ENCODE measurements at regions not wholly inside any gene's neighbourhood (a gene's known extent, or its start where the extent isn't known, plus 50 kb on each side); places are given as distances from the start of the nearest gene placed in this dataset.

DNA sequence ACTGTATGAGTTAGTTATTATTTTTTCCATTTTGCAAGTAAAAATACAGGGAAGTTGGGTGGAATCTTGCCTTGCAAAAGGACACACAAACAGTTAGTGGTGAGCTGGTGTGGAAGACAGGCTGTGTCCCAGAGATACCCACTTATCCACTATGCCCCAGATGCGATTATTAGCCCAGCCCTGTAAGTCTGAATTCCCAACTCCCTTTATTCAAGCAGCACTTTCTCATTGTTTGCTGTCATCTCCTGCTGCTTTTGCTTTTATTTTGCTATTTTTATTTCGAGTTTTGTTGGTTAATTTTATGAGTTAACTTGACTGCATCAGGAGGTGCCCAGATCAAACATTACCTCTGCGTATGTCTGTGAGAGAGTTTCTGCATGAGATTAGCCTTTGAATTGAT is 239.4 kb downstream of the DOK5 start:
- TF ChIP-seq, protein P1, sequence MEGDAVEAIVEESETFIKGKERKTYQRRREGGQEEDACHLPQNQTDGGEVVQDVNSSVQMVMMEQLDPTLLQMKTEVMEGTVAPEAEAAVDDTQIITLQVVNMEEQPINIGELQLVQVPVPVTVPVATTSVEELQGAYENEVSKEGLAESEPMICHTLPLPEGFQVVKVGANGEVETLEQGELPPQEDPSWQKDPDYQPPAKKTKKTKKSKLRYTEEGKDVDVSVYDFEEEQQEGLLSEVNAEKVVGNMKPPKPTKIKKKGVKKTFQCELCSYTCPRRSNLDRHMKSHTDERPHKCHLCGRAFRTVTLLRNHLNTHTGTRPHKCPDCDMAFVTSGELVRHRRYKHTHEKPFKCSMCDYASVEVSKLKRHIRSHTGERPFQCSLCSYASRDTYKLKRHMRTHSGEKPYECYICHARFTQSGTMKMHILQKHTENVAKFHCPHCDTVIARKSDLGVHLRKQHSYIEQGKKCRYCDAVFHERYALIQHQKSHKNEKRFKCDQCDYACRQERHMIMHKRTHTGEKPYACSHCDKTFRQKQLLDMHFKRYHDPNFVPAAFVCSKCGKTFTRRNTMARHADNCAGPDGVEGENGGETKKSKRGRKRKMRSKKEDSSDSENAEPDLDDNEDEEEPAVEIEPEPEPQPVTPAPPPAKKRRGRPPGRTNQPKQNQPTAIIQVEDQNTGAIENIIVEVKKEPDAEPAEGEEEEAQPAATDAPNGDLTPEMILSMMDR (conservative IDR thresholded peaks at IDR 0.05; ENCODE audit: low read length), result no peak
- TF ChIP-seq EZH2phosphoT487 (IDR thresholded peaks at IDR 0.05; ENCODE audit: borderline replicate concordance), result no peak
